NCI-H748 (cell line): ENCODE measurements at regions not wholly inside any gene's neighbourhood (a gene's known extent, or its start where the extent isn't known, plus 50 kb on each side); places are given as distances from the start of the nearest gene placed in this dataset.
"Not testable (repeated sequence)": the region's sequence is repeated elsewhere in the genome, so short reads cannot be mapped to it uniquely, and the experiment has no call there.

Source experiments
- DNase-seq: peaks from one replicate; lab custom pipeline; 2025; ENCODE audit not compliant: unreplicated experiment; lab: John Stamatoyannopoulos, UW

DNA sequence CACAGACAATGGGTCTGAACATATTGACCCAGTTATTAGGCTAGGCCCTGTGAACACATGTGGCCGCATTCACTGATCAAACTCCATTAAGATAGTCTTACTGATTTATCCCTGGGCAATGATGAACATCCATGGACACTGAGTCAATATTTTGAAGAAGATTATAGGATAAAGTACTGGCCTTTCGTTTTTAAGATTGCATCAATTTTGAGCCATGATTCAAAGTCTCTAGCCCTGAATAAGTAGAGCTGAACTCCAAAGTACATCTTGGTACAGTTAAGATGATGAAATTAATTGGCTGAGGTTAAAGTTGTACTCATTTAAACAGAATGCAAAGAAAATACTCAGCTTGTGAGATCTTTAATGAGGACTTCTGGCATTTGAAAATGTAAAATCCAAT, 1581.9 kb downstream of the EFNB2 start:
- DNase-seq = no peak

DNA sequence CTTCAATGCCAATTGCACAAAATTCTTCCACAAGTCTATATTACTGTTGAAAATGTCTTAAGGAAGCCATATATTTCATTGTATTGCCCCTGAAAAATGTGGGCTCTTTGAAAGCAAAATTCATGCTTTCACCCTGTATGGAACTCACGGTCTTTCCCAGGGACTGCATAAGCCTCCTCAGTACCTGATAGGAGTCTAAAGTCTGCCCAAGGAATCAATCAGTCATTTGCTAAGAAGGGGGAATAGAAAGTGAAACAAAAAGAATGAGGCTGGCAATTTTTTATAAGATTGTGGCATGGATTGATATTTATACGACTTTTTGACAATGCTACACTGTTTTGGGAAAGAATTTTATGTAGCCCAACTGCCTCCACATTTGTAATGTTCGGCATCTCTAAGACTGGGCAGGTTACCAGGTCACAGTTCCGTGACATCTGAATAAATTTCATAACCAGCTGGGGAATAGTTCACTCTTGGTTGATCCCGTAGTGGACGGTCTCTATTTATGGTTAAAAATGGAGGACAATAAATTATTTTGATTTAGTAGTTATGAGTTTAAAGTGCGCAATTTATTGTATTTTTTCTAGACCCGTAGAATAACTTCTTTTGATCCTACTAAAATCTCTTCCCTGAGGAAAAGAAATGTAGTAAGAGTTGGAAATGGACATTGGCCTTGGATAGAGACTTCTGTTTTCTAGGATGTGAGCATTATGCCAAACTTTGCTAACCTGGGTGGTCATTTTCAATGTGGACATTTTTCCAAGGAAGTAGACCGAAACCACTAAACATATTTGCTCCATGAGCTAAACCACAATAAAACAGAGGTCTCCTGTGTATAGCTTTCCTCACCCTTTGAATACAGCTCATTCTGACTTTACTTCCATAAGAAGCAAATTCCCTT, 1585.4 kb downstream of the EFNB2 start:
- DNase-seq = no peak

DNA sequence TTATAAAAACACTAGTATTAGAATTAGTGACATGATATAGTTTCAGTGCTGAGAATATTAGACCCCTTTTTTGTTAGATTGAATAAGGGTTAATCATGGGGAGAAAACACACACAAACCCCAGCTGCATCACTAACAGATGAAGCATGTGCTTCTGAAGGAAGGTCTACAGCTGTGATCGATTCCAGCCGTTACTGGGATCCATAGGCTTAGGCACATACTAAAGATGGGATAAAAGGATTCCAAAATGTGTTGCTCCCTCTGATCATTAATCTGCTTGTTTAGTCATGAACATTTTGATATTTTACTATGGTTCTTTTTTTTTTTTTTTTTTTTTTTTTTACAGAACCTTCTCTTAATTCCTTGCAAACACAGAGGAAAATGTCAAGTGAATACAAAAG, 1591.3 kb downstream of the EFNB2 start:
- DNase-seq = no peak

DNA sequence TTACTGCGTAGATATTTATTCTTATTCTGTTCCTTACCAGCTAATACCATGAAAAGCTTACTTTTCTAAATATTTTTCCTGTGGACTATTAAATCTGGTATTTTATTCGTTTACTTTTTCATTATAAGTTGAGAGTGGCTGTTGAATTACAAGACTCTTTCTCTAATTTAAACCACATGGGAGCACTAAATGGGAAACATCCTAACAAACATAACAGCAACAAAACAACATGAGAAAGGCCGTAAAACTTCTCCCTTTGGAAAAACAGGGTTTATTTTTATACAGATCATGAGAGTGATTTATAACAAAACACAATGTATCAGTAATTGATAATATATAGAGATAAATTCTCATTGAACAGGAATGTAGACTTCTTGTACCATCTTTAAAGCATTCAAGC, 1592.1 kb downstream of the EFNB2 start:
- DNase-seq = no peak

DNA sequence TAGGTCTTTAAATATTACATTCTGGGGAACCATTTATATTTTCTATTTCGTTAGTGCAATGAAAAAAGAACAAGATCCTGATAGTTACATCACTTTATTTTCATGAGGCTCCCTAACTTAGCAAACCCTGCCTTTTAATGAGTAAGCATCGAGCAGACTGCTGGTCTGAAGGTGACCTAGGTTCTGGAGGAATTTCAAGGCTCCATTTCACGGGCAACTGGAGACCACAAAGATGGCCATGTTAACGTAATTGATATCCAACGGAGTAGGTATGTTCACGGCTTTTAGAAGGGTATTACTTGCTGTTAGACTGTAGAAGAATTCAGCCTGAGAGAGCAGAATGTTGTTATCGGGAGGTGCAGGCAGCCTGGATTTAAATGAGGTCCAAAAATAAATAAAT, 1597.6 kb downstream of the EFNB2 start:
- no peak for DNase-seq

DNA sequence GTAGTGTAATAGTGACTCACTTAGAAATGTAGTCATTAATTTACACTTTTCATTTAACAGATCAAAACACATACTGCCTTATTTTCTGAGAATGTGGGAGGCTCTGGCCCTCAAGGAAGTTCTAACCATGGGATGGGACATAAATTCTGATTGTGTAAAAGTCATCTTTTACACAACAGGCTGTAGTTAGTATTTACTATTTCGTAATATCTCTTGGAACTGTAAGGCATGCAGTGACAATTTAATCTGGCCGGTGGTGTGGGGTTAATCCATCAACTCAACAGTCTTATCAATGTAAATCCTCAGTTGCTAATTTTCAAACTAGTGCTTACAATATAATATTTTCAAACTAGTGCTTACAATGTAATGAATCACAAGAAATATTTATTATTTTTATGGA, 1599.2 kb downstream of the EFNB2 start:
- no peak for DNase-seq

DNA sequence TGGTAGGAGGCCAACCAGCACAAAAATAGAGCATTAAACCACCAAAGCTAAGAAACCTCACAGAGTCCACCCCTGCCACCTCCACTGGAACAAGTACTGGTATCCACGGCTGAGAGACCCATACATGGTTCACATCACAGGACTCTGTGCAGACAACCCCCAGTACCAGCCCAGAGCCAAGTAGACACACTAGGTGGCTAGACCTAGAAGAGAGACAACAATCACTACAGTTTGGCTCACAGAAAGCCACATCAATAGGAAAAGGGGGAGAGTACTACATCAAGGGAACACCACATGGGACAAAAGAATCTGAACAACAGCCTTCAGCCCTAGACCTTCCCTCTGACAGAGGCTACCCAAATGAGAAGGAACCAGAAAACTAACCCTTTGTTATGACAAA, 1614.9 kb downstream of the EFNB2 start:
- not testable (repeated sequence) for DNase-seq

DNA sequence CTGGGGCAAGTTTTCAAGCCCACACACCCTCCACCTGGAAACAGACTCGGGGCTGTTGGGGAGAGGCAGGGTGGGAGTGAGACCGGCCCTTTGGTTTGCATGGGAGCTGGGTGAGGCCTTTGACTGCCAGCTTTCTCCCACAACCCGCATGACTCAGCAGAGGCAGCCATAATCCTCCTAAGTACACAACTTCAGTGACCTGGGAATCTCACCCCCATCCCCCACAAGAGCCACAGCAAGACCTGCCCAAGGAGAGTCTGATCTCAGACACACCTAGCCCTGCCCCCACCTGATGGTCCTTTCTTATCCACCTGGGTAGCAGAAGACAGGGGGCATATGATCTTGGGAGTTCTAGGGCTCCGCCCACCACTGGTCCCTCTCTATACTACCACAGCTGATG, 1615.4 kb downstream of the EFNB2 start:
- DNase-seq = no peak

DNA sequence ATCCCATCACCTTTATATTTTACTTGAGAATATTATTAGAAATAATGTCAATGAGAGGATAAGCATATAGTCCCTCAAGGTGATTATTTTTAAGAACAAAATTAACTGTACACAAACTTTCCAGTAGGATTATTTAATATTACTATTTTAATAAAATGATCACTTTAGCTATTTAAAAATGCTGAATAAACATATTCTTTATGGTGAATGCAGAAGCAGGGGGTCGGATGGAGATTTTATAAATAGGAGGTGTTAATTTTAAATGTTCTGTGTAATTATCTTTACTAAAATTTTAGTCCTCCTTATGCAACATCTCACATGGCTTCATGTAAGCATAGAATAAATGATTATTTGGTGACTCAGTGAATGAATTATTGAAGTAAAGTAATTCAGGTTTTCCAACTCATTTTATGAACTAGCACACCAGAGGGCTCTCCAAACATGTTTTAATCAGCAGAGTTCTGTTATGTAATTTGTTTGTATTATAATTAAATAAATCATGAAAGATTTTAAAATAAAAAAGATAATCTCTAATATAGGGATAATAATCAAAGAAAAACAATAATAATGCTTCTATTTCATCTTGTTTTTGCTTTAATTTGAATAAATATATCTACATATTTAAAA, 1635.2 kb downstream of the EFNB2 start:
- no peak for DNase-seq

DNA sequence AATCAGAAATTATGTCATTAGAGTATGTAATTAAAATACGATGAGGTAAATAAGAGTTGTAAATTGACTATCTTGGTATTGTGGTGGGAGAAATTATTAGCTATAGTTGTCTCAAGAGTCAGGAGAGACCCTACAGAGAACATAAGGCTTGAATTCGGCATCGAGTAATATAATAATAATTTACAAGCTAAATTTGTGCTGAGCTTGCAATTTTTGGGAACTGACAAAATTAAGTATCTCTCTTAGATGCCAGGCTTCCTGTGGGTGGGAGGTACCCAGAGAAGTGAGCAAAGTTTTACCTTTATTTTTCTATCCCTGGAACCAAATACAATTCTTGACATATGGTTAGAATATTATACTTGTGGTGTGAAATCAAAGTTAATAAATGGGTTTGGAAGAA, 1637.0 kb downstream of the EFNB2 start:
- DNase-seq = no peak

DNA sequence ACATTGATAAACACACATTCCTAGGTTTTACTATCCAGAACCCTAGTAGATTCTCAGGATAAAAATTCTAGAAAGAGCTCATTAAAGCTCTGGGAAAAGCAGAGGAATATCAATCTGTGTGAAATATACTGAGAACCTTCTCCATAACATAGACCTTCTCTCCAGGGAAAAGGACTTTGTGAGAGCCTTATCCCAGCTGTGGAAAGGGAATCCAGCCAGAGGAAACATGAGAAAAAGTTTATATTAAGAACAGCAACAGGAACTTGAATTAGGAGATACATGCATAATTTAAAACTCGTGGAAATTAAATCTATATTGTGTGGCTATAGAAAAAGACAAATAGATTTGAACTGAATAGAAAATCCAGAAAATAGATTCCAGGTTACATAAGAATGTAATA, 1639.9 kb downstream of the EFNB2 start:
- DNase-seq = no peak

DNA sequence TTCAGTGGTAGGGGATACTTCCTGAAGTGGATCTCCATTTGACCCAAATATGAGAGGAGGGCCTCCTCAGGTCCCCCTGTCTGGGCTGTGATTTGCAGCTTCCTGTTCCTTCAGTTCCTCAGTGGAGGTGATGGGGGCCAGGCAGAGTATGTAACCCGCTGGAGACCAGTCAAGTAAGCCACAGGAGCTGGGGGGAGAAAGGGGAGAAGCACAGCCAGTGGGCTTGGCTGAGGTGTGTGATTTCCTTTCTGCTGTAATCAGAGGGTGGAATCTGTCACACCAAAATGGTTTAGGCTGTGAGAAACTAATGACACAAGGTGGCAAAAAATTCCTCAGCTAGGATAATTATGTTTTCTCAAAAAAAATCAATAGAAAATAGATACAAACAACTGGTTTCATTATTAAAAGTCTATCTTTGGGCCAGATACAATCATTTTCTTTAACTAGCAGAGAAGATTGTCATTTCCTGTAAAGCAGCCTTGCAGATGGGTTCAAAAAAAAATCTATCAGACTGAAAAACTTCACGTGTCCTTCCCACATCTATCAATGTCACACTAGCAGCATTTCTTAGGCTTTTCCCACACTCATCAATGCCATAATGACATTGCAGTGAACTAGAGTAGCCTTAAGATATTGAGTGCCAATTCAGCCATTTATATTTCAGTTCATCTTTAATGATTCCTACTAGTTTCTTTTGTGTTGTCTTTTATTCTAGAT, 1660.3 kb downstream of the EFNB2 start:
- no peak for DNase-seq

DNA sequence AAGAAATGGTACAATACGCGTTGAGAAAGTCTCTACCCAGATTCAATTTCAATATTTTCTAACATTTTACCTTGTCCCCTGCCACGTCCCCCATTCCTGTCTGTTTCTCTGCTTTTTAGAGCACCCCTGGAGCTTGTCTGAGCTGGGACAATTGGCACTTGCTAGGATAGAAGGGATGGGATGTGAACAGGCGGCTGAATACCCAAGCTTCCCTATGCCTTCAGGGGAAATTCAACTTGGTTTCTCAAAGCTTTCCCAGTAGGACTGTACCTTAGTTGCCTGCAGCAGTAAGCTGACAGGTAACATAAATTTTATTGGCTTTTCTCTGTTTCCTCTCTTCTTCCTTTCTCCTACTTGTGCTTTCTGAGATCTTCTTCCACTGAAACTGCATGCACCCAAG, 1663.3 kb downstream of the EFNB2 start:
- no peak for DNase-seq

DNA sequence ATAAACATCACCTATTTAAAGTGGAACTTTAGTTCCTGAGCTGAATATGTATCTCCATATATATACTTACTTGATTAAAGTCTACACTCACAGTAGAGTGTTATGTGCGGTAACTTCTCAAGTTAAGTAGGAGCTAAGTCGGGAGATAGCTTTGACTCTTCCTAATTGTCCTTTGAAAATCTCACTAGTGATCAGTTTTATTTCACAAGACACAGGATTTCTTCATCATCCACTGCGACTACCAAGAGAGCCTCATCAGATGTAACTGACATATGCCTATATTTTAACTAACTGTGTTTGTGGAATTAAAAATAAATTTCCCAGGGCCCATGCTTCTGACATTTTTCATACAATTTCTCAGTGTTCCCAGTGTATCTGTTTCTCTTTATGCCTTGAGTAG, 1664.0 kb downstream of the EFNB2 start:
- no peak for DNase-seq

DNA sequence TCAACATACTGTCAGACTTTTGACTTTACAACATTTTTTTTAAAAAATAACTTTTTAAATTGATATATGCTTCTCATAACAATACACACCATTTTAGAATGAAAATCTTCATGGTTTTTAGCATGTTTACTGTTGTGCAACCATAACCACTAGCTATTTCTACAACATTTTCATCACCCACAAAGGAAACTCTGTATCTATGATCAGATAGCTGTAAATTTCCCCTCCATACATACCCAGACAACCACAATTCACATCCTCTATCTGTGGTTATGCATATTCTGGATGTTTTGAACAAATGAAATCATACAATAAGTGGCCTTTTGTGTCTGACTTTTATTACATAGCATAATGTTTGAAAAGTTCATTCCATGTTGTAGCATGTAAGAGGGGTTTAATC, 1666.0 kb downstream of the EFNB2 start:
- DNase-seq = no peak

DNA sequence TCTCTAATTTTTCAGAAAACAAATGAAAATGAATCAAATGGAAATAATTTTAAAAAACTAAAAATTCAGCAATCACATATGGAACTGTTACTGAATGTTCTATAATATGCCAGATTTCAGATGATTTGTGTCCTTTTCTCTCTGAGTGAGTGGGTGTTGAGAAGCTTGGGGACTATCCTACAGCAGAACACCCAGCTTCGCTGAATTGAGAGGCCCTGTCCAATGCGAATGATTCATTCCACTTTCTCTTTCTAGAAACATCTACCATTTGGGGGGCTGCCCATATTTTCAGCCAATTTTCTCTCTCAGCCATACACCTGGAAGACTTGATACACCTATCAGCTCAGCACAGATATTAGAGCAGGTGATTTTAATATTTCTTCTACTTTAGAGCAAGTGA, 1666.7 kb downstream of the EFNB2 start:
- DNase-seq = no peak

DNA sequence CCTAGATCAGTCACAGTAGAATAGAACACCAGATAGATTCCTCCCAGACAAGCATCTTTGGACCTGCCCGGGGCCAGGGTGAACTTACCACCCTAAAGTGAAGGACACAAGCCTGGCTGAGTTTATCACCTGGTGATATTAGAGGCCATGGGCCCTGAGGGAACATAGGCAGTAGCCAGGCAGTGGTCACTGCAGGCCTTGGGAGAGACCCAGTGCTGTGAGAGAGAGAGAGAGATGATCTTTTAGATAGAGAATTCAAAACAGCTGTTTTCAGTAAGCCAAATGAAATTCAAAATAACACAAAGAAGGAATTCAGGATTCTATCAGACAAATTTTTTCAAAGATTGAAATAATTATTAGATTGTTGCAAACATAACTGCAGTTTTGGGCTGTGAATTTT, 1679.9 kb downstream of the EFNB2 start:
- DNase-seq = no peak

DNA sequence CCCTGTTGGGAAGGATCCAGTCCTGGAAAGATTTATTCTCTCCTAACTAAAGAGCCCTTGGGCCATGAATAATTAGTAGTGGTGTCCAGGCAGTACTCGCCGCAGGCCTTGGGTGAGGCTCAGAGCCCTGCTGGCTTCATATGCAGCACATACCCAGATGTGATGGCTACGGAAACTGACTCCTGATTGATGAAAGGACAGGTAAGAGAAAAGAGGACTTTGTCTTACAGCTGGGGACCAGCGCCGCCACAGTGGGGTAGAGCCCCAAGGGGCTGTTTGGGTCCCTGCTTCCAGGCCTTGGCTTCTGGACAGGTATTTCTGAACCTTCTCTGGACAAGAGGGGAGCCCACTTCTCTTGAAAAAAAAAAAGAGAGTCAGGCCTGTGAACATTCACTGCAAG, 1680.8 kb downstream of the EFNB2 start:
- no peak for DNase-seq

DNA sequence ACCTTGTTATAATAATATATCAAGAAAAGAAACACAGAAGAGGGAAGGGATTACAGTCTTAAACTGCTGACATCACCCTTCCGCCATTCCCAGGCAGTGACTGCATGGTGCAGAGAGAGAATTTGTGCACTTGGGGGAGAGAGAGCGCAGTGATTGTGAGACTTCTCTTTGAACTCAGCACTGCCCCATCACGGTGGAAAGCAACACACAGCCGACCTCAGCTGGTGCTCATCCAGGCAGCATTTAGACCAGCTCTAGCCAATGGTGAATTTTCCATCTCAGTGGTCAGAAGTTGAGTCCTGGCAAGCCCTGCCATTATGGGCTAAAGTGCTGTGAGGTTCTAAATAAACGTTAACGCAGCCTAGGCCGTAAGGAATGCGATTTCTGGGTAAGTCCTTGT, 1681.5 kb downstream of the EFNB2 start:
- no peak for DNase-seq

DNA sequence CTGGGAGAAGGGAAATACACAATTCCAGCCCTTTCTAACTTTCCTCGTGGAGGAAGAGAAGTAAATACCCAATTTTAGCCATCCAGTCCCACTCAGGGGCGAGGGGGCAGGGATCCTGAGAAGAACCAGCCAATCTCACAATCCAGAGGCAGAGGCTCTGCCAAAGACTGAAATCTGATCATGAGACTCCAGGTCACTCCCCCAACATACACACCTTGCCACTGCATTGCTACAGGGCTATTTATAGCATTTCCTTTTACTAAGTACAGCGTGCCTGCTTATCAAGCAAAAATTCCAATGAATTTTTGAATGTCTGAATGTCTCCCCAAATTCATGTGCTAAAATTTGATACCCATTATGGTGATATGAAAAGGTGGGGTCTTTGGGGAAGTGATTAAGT, 1687.5 kb downstream of the EFNB2 start:
- no peak for DNase-seq

DNA sequence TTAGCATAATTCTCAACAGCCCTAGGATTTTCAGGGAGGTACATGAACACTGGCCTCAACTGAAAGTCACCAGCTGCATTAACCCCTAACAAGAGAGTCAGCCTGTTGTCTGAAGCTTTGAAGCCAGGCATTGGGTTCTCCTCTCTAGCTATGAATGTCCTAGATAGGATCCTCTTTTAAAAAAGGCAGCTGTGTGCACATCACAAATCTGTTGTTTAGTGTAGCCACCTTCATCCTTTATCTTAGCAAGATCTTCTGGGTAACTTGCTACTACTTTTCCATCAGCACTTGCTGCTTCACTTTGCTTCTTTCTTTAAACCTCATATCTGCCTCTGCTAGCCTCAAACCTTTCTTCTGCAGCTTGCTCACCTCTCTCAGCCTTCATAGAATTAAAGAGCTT, 1692.1 kb downstream of the EFNB2 start:
- no peak for DNase-seq

DNA sequence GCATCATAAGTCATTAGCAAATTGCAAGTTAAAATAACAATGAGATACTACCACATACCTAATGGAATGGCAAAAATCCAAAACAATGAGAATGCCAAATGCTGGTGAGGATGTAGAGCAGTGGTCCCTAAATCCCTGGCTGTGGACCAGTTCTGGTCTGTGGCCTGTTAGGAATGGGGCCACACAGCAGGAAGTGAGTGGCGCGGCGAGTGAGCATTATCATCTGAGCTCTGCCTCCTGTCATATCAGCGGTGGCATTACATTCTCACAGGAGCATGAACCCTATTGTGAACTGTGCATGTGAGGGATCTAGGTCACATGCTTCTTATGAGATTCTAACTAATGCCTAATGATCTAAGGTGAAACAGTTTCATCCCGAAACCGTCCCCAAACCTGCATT, 1694.4 kb downstream of the EFNB2 start:
- DNase-seq = no peak
